ENCODE measurements at regions not wholly inside any gene's neighbourhood (a gene's known extent, or its start where the extent isn't known, plus 50 kb on each side); places are given as distances from the start of the nearest gene placed in this dataset.

GRCh38 chr6:120938164-120938875, 396.0 kb downstream of the TBC1D32 start:
- TF ChIP-seq CTCF (IDR thresholded peaks at IDR 0.05) (no peak), POLR2A (IDR thresholded peaks at IDR 0.05) (no peak)

All from Peyer's patch (tissue), 4 donors.